ENCODE measurements at regions not wholly inside any gene's neighbourhood (a gene's known extent, or its start where the extent isn't known, plus 50 kb on each side); places are given as distances from the start of the nearest gene placed in this dataset.

DNA sequence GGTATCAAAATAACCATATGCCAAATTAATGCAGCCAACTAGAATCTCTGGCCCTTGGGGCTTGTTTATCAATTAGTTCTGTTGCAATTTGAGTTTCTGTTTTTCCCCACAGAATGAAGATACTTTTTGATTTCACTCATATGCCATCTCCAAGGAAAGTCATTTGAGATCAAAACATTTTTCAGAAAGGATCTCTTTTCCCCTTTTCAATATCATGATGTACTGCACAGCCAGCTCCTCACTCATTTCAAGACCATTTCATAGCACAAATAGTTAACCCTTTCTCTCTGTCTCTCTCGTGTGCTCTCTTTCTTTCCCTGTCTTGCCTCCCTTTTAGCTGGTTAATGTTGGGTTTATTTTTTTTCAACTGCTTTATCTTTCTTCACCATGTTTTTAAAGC, 387.3 kb downstream of the STK39 start:
- TF ChIP-seq, protein P1, sequence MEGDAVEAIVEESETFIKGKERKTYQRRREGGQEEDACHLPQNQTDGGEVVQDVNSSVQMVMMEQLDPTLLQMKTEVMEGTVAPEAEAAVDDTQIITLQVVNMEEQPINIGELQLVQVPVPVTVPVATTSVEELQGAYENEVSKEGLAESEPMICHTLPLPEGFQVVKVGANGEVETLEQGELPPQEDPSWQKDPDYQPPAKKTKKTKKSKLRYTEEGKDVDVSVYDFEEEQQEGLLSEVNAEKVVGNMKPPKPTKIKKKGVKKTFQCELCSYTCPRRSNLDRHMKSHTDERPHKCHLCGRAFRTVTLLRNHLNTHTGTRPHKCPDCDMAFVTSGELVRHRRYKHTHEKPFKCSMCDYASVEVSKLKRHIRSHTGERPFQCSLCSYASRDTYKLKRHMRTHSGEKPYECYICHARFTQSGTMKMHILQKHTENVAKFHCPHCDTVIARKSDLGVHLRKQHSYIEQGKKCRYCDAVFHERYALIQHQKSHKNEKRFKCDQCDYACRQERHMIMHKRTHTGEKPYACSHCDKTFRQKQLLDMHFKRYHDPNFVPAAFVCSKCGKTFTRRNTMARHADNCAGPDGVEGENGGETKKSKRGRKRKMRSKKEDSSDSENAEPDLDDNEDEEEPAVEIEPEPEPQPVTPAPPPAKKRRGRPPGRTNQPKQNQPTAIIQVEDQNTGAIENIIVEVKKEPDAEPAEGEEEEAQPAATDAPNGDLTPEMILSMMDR (IDR thresholded peaks at IDR 0.05; ENCODE audit: low read depth, low read length), result no peak
- no peak for TF ChIP-seq EZH2phosphoT487 (IDR thresholded peaks at IDR 0.05; ENCODE audit: low read depth)

All from OCI-LY3 (cell line).